A172 (cell line): ENCODE measurements at regions not wholly inside any gene's neighbourhood (a gene's known extent, or its start where the extent isn't known, plus 50 kb on each side); places are given as distances from the start of the nearest gene placed in this dataset.

Experiments used
- DNase-seq: peaks from one replicate; pipeline ENCODE4 v3.0.0-alpha.2; 2015; ENCODE audit warnings: low spot score

- no peak for DNase-seq
Observed at GRCh38 chr1:224486801-224487583, 52.4 kb upstream of the WDR26 start.

- peak; percentile 75 for DNase-seq
Observed at GRCh38 chr1:224488806-224489499, 54.4 kb upstream of the WDR26 start.

GRCh38 chr1:224489534-224490365 is 55.2 kb upstream of the WDR26 start:
- DNase-seq: no peak

GRCh38 chr1:224490549-224491537 is 56.2 kb upstream of the WDR26 start:
- DNase-seq: no peak

GRCh38 chr1:224492015-224492414 is 57.4 kb upstream of the WDR26 start:
- no peak for DNase-seq

- DNase-seq: no peak
Observed at GRCh38 chr1:224492632-224493031, 58.0 kb upstream of the WDR26 start.

- no peak for DNase-seq
Observed at GRCh38 chr1:224493269-224493668, 58.7 kb upstream of the WDR26 start.

GRCh38 chr1:224494343-224494742 is 59.7 kb upstream of the WDR26 start:
- DNase-seq: no peak

- DNase-seq: no peak
Observed at GRCh38 chr1:224495866-224496265, 61.3 kb upstream of the WDR26 start.

GRCh38 chr1:224496826-224497225 is 62.2 kb upstream of the WDR26 start:
- DNase-seq: no peak

GRCh38 chr1:224497714-224498573 is 63.3 kb upstream of the WDR26 start:
- DNase-seq: peak; percentile 97

- peak; percentile 89 for DNase-seq
Observed at GRCh38 chr1:224498574-224499170, 64.1 kb upstream of the WDR26 start.

- peak; percentile 56 for DNase-seq
Observed at GRCh38 chr1:224499204-224499603, 64.6 kb upstream of the WDR26 start.

- DNase-seq: no peak
Observed at GRCh38 chr1:224500796-224501195, 66.2 kb upstream of the WDR26 start.

GRCh38 chr1:224501836-224502235 is 67.2 kb upstream of the WDR26 start:
- no peak for DNase-seq

GRCh38 chr1:224502459-224503160 is 68.0 kb upstream of the WDR26 start:
- DNase-seq: peak; percentile 61

- DNase-seq: peak; percentile 97
Observed at GRCh38 chr1:224503161-224504118, 68.8 kb upstream of the WDR26 start.
